ENCODE measurements at regions not wholly inside any gene's neighbourhood (a gene's known extent, or its start where the extent isn't known, plus 50 kb on each side); places are given as distances from the start of the nearest gene placed in this dataset.

- no peak for ATAC-seq (ENCODE audit: insufficient read depth, low read depth)
- Histone ChIP-seq H3K79me2 (ENCODE audit: insufficient read depth, low read length) (no peaks in the 10 kb centered on the region), H3K9me3 (ENCODE audit: insufficient read depth, low read length, severe bottlenecking) (no peaks in the 10 kb centered on the region), H4K20me1 (ENCODE audit: insufficient read depth, low read length) (no peaks in the 10 kb centered on the region), H3K4me2 (ENCODE audit: insufficient read depth, low read length) (no peak overlapping the region), H3K36me3 (ENCODE audit: insufficient read depth, low read length) (no peaks in the 10 kb centered on the region), H3K9ac (ENCODE audit: low read depth, low read length) (no peak overlapping the region), H2AFZ (ENCODE audit: low read depth, low read length) (no peak overlapping the region), H3K27ac (ENCODE audit: low read length) (no peak overlapping the region), H3K4me1 (ENCODE audit: insufficient read depth, low read length) (no peaks in the 10 kb centered on the region), H3K27me3 (ENCODE audit: insufficient read depth, low read length, poor library complexity) (no peaks in the 10 kb centered on the region), H3K4me3 (ENCODE audit: low read depth in 1 of 2, low read length in 2 of 2) (no peak overlapping the region)
- DNase-seq: no peak
- TF ChIP-seq EZH2 (IDR thresholded peaks at IDR 0.05; ENCODE audit: borderline replicate concordance, low read depth, low read length, severe bottlenecking): no peak
- no peak for TF ChIP-seq CTCF (IDR thresholded peaks at IDR 0.05; ENCODE audit: borderline replicate concordance, extremely low read depth, low read length, poor library complexity, severe bottlenecking)
These were observed 609.0 kb downstream of the IRS1 start for GRCh38 chr2:226190479-226191252.

GRCh38 chr2:226189061-226189460 is 610.6 kb downstream of the IRS1 start:
- H2AFZ ChIP-seq (ENCODE audit: low read depth, low read length): no peak overlapping the region
- H3K4me3 ChIP-seq (ENCODE audit: low read depth in 1 of 2, low read length in 2 of 2): no peak overlapping the region
- no peaks in the 10 kb centered on the region for H3K27me3 ChIP-seq (ENCODE audit: insufficient read depth, low read length, poor library complexity)
- no peaks in the 10 kb centered on the region for H3K79me2 ChIP-seq (ENCODE audit: insufficient read depth, low read length)
- TF ChIP-seq EZH2 (IDR thresholded peaks at IDR 0.05; ENCODE audit: borderline replicate concordance, low read depth, low read length, severe bottlenecking): no peak
- no peak for TF ChIP-seq CTCF (IDR thresholded peaks at IDR 0.05; ENCODE audit: borderline replicate concordance, extremely low read depth, low read length, poor library complexity, severe bottlenecking)
- no peaks in the 10 kb centered on the region for H3K9me3 ChIP-seq (ENCODE audit: insufficient read depth, low read length, severe bottlenecking)
- DNase-seq: no peak
- H3K27ac ChIP-seq (ENCODE audit: low read length): no peak overlapping the region
- no peaks in the 10 kb centered on the region for H4K20me1 ChIP-seq (ENCODE audit: insufficient read depth, low read length)
- no peak for ATAC-seq (ENCODE audit: insufficient read depth, low read depth)
- H3K9ac ChIP-seq (ENCODE audit: low read depth, low read length): no peak overlapping the region
- no peaks in the 10 kb centered on the region for H3K36me3 ChIP-seq (ENCODE audit: insufficient read depth, low read length)
- H3K4me2 ChIP-seq (ENCODE audit: insufficient read depth, low read length): no peak overlapping the region
- H3K4me1 ChIP-seq (ENCODE audit: insufficient read depth, low read length): no peaks in the 10 kb centered on the region

GRCh38 chr2:226187616-226188015 is 612.0 kb downstream of the IRS1 start:
- Histone ChIP-seq H3K4me1 (ENCODE audit: insufficient read depth, low read length) (no peaks in the 10 kb centered on the region), H3K4me3 (ENCODE audit: low read depth in 1 of 2, low read length in 2 of 2) (no peak overlapping the region), H3K27ac (ENCODE audit: low read length) (no peak overlapping the region), H3K9me3 (ENCODE audit: insufficient read depth, low read length, severe bottlenecking) (no peaks in the 10 kb centered on the region), H3K27me3 (ENCODE audit: insufficient read depth, low read length, poor library complexity) (no peaks in the 10 kb centered on the region), H3K79me2 (ENCODE audit: insufficient read depth, low read length) (no peaks in the 10 kb centered on the region), H3K9ac (ENCODE audit: low read depth, low read length) (no peak overlapping the region), H2AFZ (ENCODE audit: low read depth, low read length) (no peak overlapping the region), H3K4me2 (ENCODE audit: insufficient read depth, low read length) (no peak overlapping the region), H4K20me1 (ENCODE audit: insufficient read depth, low read length) (no peaks in the 10 kb centered on the region), H3K36me3 (ENCODE audit: insufficient read depth, low read length) (no peaks in the 10 kb centered on the region)
- DNase-seq: no peak
- no peak for ATAC-seq (ENCODE audit: insufficient read depth, low read depth)
- TF ChIP-seq EZH2 (IDR thresholded peaks at IDR 0.05; ENCODE audit: borderline replicate concordance, low read depth, low read length, severe bottlenecking): no peak
- TF ChIP-seq CTCF (IDR thresholded peaks at IDR 0.05; ENCODE audit: borderline replicate concordance, extremely low read depth, low read length, poor library complexity, severe bottlenecking): no peak
